ENCODE measurements at regions not wholly inside any gene's neighbourhood (a gene's known extent, or its start where the extent isn't known, plus 50 kb on each side); places are given as distances from the start of the nearest gene placed in this dataset.

DNA sequence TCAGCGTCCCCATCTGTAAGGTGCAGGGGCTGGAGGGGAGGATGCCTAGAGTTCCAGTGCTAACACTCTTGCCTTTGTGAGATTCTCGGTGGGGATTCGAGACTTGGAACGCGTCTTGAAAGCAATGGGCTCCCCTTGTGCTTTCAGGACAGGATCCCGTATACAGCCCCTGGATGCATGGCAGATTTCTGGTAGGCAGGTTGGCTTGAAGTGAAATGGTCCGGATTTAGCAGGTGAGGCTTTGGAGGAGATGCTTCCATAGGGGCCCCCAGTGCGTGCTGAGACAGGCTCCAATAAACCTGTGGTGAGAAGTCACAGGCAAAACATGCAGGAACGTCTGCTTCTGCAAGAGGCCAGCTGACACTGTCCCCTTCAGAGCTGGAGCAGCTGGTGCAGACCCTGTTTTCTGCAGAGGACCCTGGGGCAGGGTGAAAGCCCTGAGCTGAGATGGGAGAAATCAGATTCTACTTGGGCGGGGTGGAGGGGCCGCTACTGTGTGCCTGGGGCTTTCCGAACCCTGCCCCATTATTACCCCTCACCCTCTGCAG is 270.4 kb downstream of the PTPRU start:
- Histone ChIP-seq H3K9ac (no peak overlapping the region), H3K27me3 (no peaks in the 10 kb centered on the region), H3K27ac (no peak overlapping the region), H2AFZ (replicated peaks) (no peak overlapping the region), H3K4me3 (no peak overlapping the region), H3K79me2 (ENCODE audit: low read depth) (no peaks in the 10 kb centered on the region), H3K36me3 (no peaks in the 10 kb centered on the region), H3F3A (ENCODE audit: low read depth) (peaks cover 18% of the 10 kb centered on the region), H4K20me1 (ENCODE audit: low read depth) (no peaks in the 10 kb centered on the region), H3K9me3 (ENCODE audit: low read depth) (no peaks in the 10 kb centered on the region), H3K4me1 (peaks cover 28% of the 10 kb centered on the region), H3K4me2 (no peak overlapping the region)
- Mint-ChIP-seq H3K27ac (no peak overlapping the region), H3K9me3 (no peaks in the 10 kb centered on the region), H3K36me3 (no peaks in the 10 kb centered on the region), H3K4me1 (peaks cover 46% of the 10 kb centered on the region), H3K27me3 (ENCODE audit: insufficient read depth, low read depth) (peaks cover 13% of the 10 kb centered on the region), H3K4me3 (no peak overlapping the region)
- TF ChIP-seq EZH2 (IDR thresholded peaks at IDR 0.05) (no peak), EZH2phosphoT487 (IDR thresholded peaks at IDR 0.05) (no peak)
- TF ChIP-seq, protein P1, sequence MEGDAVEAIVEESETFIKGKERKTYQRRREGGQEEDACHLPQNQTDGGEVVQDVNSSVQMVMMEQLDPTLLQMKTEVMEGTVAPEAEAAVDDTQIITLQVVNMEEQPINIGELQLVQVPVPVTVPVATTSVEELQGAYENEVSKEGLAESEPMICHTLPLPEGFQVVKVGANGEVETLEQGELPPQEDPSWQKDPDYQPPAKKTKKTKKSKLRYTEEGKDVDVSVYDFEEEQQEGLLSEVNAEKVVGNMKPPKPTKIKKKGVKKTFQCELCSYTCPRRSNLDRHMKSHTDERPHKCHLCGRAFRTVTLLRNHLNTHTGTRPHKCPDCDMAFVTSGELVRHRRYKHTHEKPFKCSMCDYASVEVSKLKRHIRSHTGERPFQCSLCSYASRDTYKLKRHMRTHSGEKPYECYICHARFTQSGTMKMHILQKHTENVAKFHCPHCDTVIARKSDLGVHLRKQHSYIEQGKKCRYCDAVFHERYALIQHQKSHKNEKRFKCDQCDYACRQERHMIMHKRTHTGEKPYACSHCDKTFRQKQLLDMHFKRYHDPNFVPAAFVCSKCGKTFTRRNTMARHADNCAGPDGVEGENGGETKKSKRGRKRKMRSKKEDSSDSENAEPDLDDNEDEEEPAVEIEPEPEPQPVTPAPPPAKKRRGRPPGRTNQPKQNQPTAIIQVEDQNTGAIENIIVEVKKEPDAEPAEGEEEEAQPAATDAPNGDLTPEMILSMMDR (IDR thresholded peaks at IDR 0.05) = no peak
- no peak for DNase-seq (ENCODE audit: low spot score)

GRCh38 chr1:29505532-29506220 is 269.4 kb downstream of the PTPRU start:
- no peak overlapping the region for H3K9ac ChIP-seq
- H3K27ac ChIP-seq = no peak overlapping the region
- H3K36me3 ChIP-seq = no peaks in the 10 kb centered on the region
- H3K4me3 ChIP-seq = no peak overlapping the region
- no peak overlapping the region for H3K4me3 Mint-ChIP-seq
- H3K27me3 ChIP-seq = no peaks in the 10 kb centered on the region
- no peaks in the 10 kb centered on the region for H3K9me3 ChIP-seq (ENCODE audit: low read depth)
- peaks cover 56% of the 10 kb centered on the region for H3K4me1 Mint-ChIP-seq
- H4K20me1 ChIP-seq (ENCODE audit: low read depth) = no peaks in the 10 kb centered on the region
- DNase-seq (ENCODE audit: low spot score) = no peak
- peaks cover 1% of the 10 kb centered on the region for H3K9me3 Mint-ChIP-seq
- H3K4me1 ChIP-seq = peaks cover 37% of the 10 kb centered on the region
- H3K36me3 Mint-ChIP-seq = no peaks in the 10 kb centered on the region
- H3K4me2 ChIP-seq = no peak overlapping the region
- peaks cover 18% of the 10 kb centered on the region for H3K27me3 Mint-ChIP-seq (ENCODE audit: insufficient read depth, low read depth)
- TF ChIP-seq, protein P1 (IDR thresholded peaks at IDR 0.05) = no peak
- TF ChIP-seq EZH2phosphoT487 (IDR thresholded peaks at IDR 0.05) = no peak
- H3F3A ChIP-seq (ENCODE audit: low read depth) = peaks cover 28% of the 10 kb centered on the region
- peak overlapping the region; percentile 20 for H3K27ac Mint-ChIP-seq
- no peaks in the 10 kb centered on the region for H3K79me2 ChIP-seq (ENCODE audit: low read depth)
- H2AFZ ChIP-seq (replicated peaks) = no peak overlapping the region

- Histone ChIP-seq H3K79me2 (ENCODE audit: low read depth) (no peaks in the 10 kb centered on the region), H4K20me1 (ENCODE audit: low read depth) (no peaks in the 10 kb centered on the region), H2AFZ (replicated peaks) (no peak overlapping the region), H3F3A (ENCODE audit: low read depth) (peaks cover 34% of the 10 kb centered on the region), H3K4me2 (no peak overlapping the region), H3K9ac (no peak overlapping the region), H3K4me3 (no peak overlapping the region), H3K27me3 (no peaks in the 10 kb centered on the region), H3K36me3 (no peaks in the 10 kb centered on the region), H3K9me3 (ENCODE audit: low read depth) (no peaks in the 10 kb centered on the region), H3K4me1 (peaks cover 40% of the 10 kb centered on the region), H3K27ac (no peak overlapping the region)
- H3K27ac Mint-ChIP-seq = peak overlapping the region; percentile 86
- H3K4me1 Mint-ChIP-seq = peaks cover 62% of the 10 kb centered on the region
- TF ChIP-seq EZH2 (IDR thresholded peaks at IDR 0.05) (no peak), EZH2phosphoT487 (IDR thresholded peaks at IDR 0.05) (no peak)
- TF ChIP-seq, protein P1 (IDR thresholded peaks at IDR 0.05) = no peak
- DNase-seq (ENCODE audit: low spot score) = no peak
- H3K4me3 Mint-ChIP-seq = peak overlapping the region; percentile 25
- H3K36me3 Mint-ChIP-seq = no peaks in the 10 kb centered on the region
- H3K9me3 Mint-ChIP-seq = peaks cover 4% of the 10 kb centered on the region
- peaks cover 22% of the 10 kb centered on the region for H3K27me3 Mint-ChIP-seq (ENCODE audit: insufficient read depth, low read depth)
Measured at GRCh38 chr1:29504709-29505410, 268.5 kb downstream of the PTPRU start.

Measured in neural progenitor cell (in vitro differentiated cells).